GM12878 (cell line): ENCODE measurements at regions not wholly inside any gene's neighbourhood (a gene's known extent, or its start where the extent isn't known, plus 50 kb on each side); places are given as distances from the start of the nearest gene placed in this dataset.

Source experiments
- ATAC-seq: fragments of 200-7000 bp; cut with Tn5 transposase; 3 replicates; pipeline ENCODE4 v1.9.1; 2020; ENCODE audit warnings: mild to moderate bottlenecking, moderate library complexity
- BruUV-seq: library from RNA; stranded (reverse); fragments of 400-500 nt; replicated peaks from 2 replicates; lab custom pipeline; 2021; lab: Mats Ljungman, UMichigan
- CTCF ChIA-PET: fragments of 300-600 bp; sonication (Branson Sonifier 250); formaldehyde crosslinking; extraction: SDS; loops from one replicate; lab custom pipeline; 2021; ENCODE audit warnings: inconsistent platforms; lab: Yijun Ruan, JAX
- POLR2A ChIA-PET: fragments of 350-600 bp; formaldehyde crosslinking; extraction: SDS; loops from one replicate; lab custom pipeline; 2021; ENCODE audit warnings: inconsistent platforms; lab: Charles Lee
- RAD21 ChIA-PET: fragments of 300-600 bp; sonication (Branson Sonifier 250); formaldehyde crosslinking; loops from one replicate; lab custom pipeline; 2023; ENCODE audit warnings: antibody characterized with exemption; ENCODE audit not compliant: unreplicated experiment; lab: Charles Lee
- SMC1A ChIA-PET: fragments of 300-600 bp; sonication (Branson Sonifier 250); formaldehyde crosslinking; loops from one replicate; lab custom pipeline; 2023; ENCODE audit not compliant: unreplicated experiment, uncharacterized antibody; lab: Charles Lee
- DNase-seq: peaks from one replicate; pipeline ENCODE4 v3.0.0-alpha.2; 2011; ENCODE audit warnings: low read depth, low spot score
- FAIRE-seq: peaks from 3 replicates; lab custom pipeline; 2011; peaks lifted over from hg19 to GRCh38; lab: Jason Lieb, UNC
- H2AFZ ChIP-seq: 2 replicates; pipeline ENCODE4 v1.6.0; 2011; ENCODE audit warnings: low read depth, low read length, control low read depth; ENCODE audit not compliant: control insufficient read depth
- H3K27ac ChIP-seq: 2 replicates; pipeline ENCODE4 v1.5.1; 2011; ENCODE audit warnings: control low read depth; ENCODE audit not compliant: control insufficient read depth, insufficient read depth
- H3K27me3 ChIP-seq, 2 experiments: replicated peaks in 1 of 2; 2 replicates each; pipeline versions ENCODE4 v1.6.0 to v1.6.1; 2011; ENCODE audit warnings: low read length in 1 of 2; ENCODE audit not compliant: control insufficient read depth in 2 of 2, insufficient read depth in 2 of 2
- H3K36me3 ChIP-seq, 2 experiments: 2 replicates each; pipeline ENCODE4 v1.5.1; 2011; ENCODE audit warnings: low read length in 1 of 2; ENCODE audit not compliant: control insufficient read depth in 2 of 2, insufficient read depth in 2 of 2
- H3K4me1 ChIP-seq: 2 replicates; pipeline ENCODE4 v1.6.1; 2011; ENCODE audit warnings: mild to moderate bottlenecking, low read length, moderate library complexity, mixed read lengths; ENCODE audit not compliant: control insufficient read depth, insufficient read depth
- H3K4me2 ChIP-seq: 2 replicates; pipeline ENCODE4 v1.6.0; 2011; ENCODE audit warnings: control low read depth; ENCODE audit not compliant: control insufficient read depth, insufficient read depth
- H3K4me3 ChIP-seq: fragments of 200-600 bp; sonication (generic); 2 replicates; pipeline ENCODE4 v1.5.1; 2016
- H3K79me2 ChIP-seq: 2 replicates; pipeline ENCODE4 v1.6.0; 2011; ENCODE audit warnings: low read length; ENCODE audit not compliant: control insufficient read depth, insufficient read depth
- H3K9ac ChIP-seq: 2 replicates; pipeline ENCODE4 v1.8.0; 2011; ENCODE audit warnings: low read length, control low read depth, mixed read lengths; ENCODE audit not compliant: control insufficient read depth, insufficient read depth
- H3K9me3 ChIP-seq: replicated peaks from 3 replicates; pipeline ENCODE4 v1.5.1; 2011; ENCODE audit warnings: mild to moderate bottlenecking, low read length; ENCODE audit not compliant: control insufficient read depth, insufficient read depth
- H4K20me1 ChIP-seq: 2 replicates; pipeline ENCODE4 v1.6.0; 2011; ENCODE audit not compliant: control insufficient read depth, insufficient read depth
- BCL3 ChIP-seq: IDR thresholded peaks from 2 replicates; pipeline ENCODE4 v1.6.1; 2011; ENCODE audit warnings: borderline replicate concordance, low read depth, mild to moderate bottlenecking, moderate library complexity, low read length; ENCODE audit not compliant: insufficient read depth, poor library complexity, severe bottlenecking
- BCLAF1 ChIP-seq: fragments of 450-650 bp; IDR thresholded peaks from 2 replicates; pipeline ENCODE4 v1.6.1; 2017; ENCODE audit warnings: antibody characterized with exemption, mild to moderate bottlenecking, moderate library complexity
- CBX3 ChIP-seq: fragments of 200-600 bp; sonication (generic); IDR thresholded peaks from 2 replicates; pipeline ENCODE4 v1.6.1; 2016; ENCODE audit warnings: low read depth, borderline replicate concordance
- CEBPZ ChIP-seq: fragments of 150-350 bp; IDR thresholded peaks from 2 replicates; pipeline ENCODE4 v1.6.1; 2016; ENCODE audit warnings: low read depth, low read length
- CHD2 ChIP-seq: IDR thresholded peaks from 2 replicates; pipeline ENCODE4 v1.6.1; 2011; ENCODE audit warnings: low read depth, low read length, improper control_type of control experiment, borderline replicate concordance
- FOS ChIP-seq: IDR thresholded peaks from 3 replicates; pipeline ENCODE4 v1.6.1; 2011; ENCODE audit warnings: borderline replicate concordance; ENCODE audit not compliant: insufficient read length; ENCODE audit errors: extremely low read depth
- MEF2A ChIP-seq: IDR thresholded peaks from 2 replicates; pipeline ENCODE4 v1.6.1; 2011; ENCODE audit warnings: low read depth, mild to moderate bottlenecking, low read length, moderate library complexity; ENCODE audit not compliant: insufficient read depth
- MYC ChIP-seq: IDR thresholded peaks from 2 replicates; pipeline ENCODE4 v1.6.1; 2011; ENCODE audit warnings: mild to moderate bottlenecking, low read length, moderate library complexity, inconsistent platforms; ENCODE audit not compliant: insufficient read depth, insufficient replicate concordance, insufficient read length, severe bottlenecking
- RB1 ChIP-seq: fragments of 450-650 bp; formaldehyde crosslinking; IDR thresholded peaks from 2 replicates; pipeline ENCODE4 v1.6.1; 2017; ENCODE audit warnings: mild to moderate bottlenecking, borderline replicate concordance
- SIN3A ChIP-seq: IDR thresholded peaks from 2 replicates; pipeline ENCODE4 v1.6.1; 2012; ENCODE audit warnings: low read depth, low read length, improper control_type of control experiment
- USF2 ChIP-seq: IDR thresholded peaks from 2 replicates; pipeline ENCODE4 v1.6.1; 2011; ENCODE audit warnings: low read depth, low read length, improper control_type of control experiment, borderline replicate concordance
- ZNF622 ChIP-seq: fragments of 450-650 bp; IDR thresholded peaks from 2 replicates; pipeline ENCODE4 v1.6.1; 2017; ENCODE audit warnings: mild to moderate bottlenecking, inconsistent platforms
- WGBS: methylation state at CpG from one replicate; pipeline ENCODE4 v1.1.6; 2016; ENCODE audit warnings: low lambda C conversion rate; ENCODE audit not compliant: insufficient replicate concordance, insufficient coverage; ENCODE audit errors: missing lambda C conversion rate; 5-methylcytosine and 5-hydroxymethylcytosine counted together
- in situ Hi-C: fragments of 300-500 bp; cut with MboI; formaldehyde crosslinking; loops from 9 replicates; pipeline ENCODE4 v1.14.3; 2018; ENCODE audit warnings: mixed read lengths
- intact Hi-C: fragments of 100-400 bp; cut with micrococcal nuclease; formaldehyde crosslinking; loops from one replicate; pipeline ENCODE4 v1.14.2; 2022; ENCODE audit not compliant: unreplicated experiment

GRCh38 chr1:232728507-232729263 lies 76.5 kb upstream of the MAP10 start (continued):
- no peak for TF ChIP-seq CEBPZ
- TF ChIP-seq, all 136 proteins: peak for 0

- H3K27ac ChIP-seq, result no peak overlapping the region
- FAIRE-seq, result no peak
- DNase-seq, result no peak
- H2AFZ ChIP-seq, result no peak overlapping the region
- H3K9ac ChIP-seq, result no peak overlapping the region
- ChIA-PET POLR2A (no interaction called here), SMC1A (no interaction called here), CTCF (no interaction called here), RAD21 (no interaction called here)
- H3K79me2 ChIP-seq, result no peaks in the 10 kb centered on the region
- no peaks in the 10 kb centered on the region for H3K4me1 ChIP-seq
- H3K27me3 ChIP-seq, result no peaks in the 10 kb centered on the region; a peak in 1 of 4 replicates
- intact Hi-C loops (no loop called here), in situ Hi-C loops (loop anchor here (5.0 kb wide), 1 partner anchor 50 kb away; no protein-coding TSS in a partner anchor)
- no peaks in the 10 kb centered on the region for H3K9me3 ChIP-seq
- ATAC-seq, result no peak
- no peak overlapping the region for H3K4me3 ChIP-seq
- no peak overlapping the region for H3K4me2 ChIP-seq
- H3K36me3 ChIP-seq, result no peaks in the 10 kb centered on the region
- WGBS, result 48% methylated on average over 1 of the region's 1 CpG
- no peaks in the 10 kb centered on the region for H4K20me1 ChIP-seq
- BruUV-seq, result no TSS peak
- TF ChIP-seq CBX3 (no peak), CHD2 (no peak), BCL3 (no peak), ZNF622 (no peak), BCLAF1 (no peak), FOS (no peak), RB1 (no peak), MYC (no peak), SIN3A (no peak), USF2 (no peak), MEF2A (no peak)
These were observed 72.8 kb upstream of the MAP10 start for GRCh38 chr1:232732344-232732910.
